HG03280 (cell line): ENCODE measurements at regions not wholly inside any gene's neighbourhood (a gene's known extent, or its start where the extent isn't known, plus 50 kb on each side); places are given as distances from the start of the nearest gene placed in this dataset.
A peak's percentile ranks its signal among the peaks of the same experiment; 100 is the strongest.
"Not testable (repeated sequence)": the region's sequence is repeated elsewhere in the genome, so short reads cannot be mapped to it uniquely, and the experiment has no call there.

ENCODE experiments used
- ATAC-seq: cut with Tn5 transposase; IDR thresholded peaks from one replicate; pipeline ENCODE4 v1.9.1; 2021; ENCODE audit warnings: mild to moderate bottlenecking, moderate library complexity; ENCODE audit not compliant: unreplicated experiment

GRCh38 chr2:12549641-12550040 lies 167.1 kb upstream of the TRIB2 start:
- ATAC-seq: no peak

DNA sequence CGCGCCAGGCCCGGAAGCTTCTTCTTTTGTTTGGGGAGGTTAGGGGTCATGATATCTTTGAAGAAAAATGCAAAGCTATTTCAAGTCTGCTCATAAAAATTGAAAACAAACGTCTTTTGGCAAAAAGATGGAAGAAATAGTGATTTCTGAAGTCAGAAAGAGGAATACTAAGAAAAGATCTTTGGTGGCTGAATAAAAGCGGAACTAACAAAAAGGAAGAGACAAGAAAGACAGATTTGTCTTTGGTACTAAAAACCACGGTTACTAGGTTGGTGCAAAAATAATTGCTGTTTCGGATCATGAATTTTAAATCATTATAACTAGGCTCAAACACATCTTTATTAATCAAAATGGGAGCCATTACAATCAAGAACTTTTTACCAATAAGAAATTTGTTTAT lies 164.6 kb upstream of the TRIB2 start:
- no peak for ATAC-seq

DNA sequence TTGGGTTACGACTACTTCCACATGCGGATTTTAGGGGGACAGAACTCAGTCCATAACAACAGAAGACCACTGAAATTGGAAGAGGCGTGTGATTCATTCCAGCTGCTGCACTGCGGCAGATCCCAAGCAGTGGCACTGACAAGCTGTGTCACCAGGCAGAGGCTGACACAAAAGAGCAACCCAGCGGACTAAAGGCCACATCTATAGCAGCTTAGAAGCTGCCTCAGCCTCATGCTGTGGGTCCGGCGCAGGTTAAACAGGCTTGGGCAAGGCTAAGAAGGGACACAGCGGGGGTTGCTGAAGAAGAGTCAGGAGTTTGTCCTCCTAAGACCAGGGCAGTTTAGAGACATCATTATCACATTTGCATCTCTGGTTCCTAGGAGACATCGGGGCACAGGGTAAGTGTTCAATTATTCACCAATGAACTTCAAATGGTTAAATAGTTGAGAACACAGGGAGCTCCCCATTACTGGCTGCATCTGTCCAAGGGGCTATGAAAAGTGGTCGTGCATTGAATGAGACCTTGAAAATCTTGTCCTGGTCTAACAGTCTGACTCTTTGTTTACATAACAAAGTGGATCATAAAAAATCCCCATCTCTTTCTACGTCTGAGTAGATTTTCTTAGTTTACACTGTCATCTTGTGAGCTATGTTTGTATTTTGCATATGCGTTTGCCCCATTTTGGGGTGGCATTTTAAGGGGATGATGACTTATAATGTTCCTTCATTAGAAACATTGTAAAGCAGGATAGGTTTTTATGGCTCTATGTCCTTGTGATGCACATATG lies 162.3 kb upstream of the TRIB2 start:
- peak; percentile 20 for ATAC-seq

DNA sequence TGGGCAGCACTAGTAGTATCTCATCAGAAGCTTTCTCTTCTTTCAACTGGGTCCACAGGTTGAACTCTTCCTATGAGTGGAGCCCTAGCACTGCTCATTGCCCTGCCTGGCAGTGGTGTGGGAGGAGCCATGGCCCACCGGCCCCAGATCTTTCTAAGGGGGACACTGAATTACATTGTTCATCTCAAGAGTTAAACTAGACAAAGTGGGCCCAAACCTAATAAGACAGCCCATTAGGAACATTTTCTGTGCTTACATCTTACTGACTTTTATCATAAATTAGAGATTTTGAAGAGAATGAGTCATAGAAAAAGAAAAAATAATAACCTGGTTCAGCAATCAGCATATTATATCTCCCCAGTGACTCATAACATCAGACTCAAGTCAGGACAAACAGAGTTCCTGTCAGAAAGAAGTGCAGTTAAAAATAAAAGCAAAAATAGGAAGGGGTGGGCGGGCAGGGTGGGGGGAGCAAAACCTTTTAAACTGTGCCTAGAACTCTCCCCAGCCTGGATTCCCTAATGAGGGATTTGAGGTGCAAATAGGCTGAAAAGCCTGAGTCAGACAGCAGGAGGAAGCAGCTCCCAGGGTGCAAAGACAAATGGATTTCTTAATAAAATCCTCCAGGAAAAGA lies 161.6 kb upstream of the TRIB2 start:
- peak; percentile 47 for ATAC-seq

- ATAC-seq: no peak
Measured at GRCh38 chr2:12556762-12557161, 160.0 kb upstream of the TRIB2 start.

- ATAC-seq: no peak
Measured at GRCh38 chr2:12557688-12558087, 159.0 kb upstream of the TRIB2 start.

DNA sequence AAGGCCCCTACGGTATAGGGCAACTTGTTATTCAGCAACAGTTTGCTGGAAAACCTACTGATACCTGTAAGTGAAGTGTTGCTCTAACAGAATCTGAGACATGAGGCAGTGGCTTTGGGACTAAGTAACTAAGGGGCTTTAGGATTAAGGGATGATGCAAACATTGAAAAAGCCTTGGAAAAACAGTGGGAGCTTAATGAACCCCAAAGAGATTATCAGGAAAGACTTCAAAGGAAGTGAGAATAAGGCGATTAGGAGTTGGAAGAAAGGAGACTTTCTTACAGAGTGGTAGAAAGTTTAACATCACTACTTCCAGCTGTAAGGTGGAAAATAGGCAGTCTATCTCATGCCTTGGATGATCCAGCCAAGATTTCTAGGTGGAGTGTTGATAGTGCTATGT lies 158.2 kb upstream of the TRIB2 start:
- no peak for ATAC-seq

DNA sequence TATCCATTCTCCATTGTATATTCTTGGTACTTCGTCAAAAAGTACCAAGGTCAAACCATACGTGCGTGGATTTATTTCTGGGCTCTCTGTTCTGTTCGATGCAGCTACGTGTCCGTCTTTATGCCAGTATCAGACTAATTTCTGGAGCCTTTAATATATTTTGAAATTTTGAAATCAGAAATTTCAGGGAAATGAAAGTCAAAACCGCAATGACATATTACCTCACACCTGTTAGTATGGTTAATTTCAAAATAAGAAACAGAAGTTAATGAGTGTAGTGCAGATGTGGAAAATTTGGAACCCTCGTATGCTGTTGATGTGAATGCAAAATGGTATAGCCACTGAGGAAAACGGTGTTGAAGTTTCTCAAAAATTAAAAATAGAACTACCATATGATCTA lies 156.1 kb upstream of the TRIB2 start:
- ATAC-seq: peak; percentile 49

DNA sequence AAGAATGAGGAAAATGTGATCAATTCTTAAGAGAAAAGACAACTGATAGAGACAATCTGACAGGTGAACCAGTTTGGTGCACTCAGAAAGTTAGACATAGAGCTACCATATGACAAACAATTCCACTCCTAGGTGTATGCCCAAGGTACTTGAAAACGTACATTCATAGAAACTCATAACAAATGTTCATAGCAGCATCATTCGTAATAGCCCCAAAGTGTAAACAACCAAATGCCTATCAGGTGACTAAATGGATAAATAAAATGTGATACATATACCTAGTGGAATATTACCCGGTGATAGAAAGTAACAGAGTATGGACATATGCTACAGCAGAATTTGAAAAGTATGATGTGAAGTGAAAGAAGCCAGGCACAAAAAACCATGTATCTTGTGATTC lies 149.3 kb upstream of the TRIB2 start:
- ATAC-seq: no peak

- ATAC-seq: not testable (repeated sequence)
Measured at GRCh38 chr2:12569510-12569909, 147.2 kb upstream of the TRIB2 start.

DNA sequence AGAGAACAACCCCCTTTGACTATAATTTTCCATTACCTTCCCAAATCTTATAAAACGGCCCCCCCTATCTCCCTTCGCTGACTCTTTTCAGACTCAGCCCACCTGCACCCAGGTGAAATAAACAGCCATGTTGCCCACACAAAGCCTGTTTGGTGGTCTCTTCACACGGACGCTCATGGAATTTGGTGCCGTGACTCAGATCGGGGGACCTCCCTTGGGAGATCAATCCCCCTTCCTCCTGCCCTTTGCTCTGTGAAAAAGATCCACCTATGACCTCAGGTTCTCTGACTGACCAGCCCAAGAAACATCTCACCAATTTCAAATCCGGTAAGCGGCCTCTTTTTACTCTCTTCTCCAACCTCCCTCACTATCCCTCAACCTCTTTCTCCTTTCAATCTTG lies 146.8 kb upstream of the TRIB2 start:
- ATAC-seq: not testable (repeated sequence)

DNA sequence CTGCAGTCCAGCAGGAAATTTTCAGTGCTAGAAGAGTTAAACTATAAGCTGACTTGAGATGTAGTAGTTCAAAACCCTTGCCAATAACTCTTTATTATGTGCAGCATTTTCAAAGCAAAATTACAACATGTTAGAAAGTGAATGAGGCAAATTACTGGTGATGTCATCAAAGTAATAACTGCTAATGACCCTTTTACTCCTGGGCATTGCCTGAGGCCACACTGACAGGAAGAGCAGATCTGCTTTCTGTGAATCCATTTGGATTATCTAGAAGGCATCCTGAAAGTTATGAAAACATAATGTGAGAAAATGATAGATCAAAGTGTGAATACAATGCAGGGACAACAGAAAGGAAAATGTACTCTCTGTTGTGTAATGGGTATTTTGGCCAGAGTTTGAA lies 139.6 kb upstream of the TRIB2 start:
- no peak for ATAC-seq

DNA sequence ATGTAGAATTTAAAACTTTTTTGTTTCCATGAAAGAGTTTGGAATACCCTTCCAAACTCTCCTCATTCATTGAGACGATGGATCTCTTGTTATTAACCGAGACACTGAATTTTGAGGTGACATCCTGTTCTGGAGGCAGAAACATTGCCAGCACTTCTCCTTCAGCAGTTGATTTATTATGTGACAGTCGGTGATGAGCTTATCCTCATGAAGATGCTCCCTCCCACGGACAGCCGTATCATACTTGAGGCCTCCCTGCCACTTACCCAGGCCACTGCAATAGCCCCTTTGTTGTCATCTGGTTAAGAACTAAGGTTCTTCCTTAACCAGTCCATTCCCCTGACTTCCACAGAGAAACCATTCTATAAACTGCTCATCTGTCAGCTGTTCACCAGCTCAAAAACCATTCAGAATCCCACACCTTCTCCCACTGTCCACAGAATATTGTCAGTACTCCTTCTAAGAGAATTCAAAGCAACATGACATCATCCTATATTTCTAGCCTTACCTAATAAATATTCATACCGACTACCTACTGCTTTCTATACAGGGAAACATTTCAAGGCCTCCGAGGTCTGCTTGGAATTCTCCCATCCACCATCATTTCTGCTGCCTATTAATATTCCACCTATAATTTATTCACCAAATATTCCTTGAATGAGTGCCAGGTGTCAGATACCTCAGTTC lies 139.0 kb upstream of the TRIB2 start:
- no peak for ATAC-seq

DNA sequence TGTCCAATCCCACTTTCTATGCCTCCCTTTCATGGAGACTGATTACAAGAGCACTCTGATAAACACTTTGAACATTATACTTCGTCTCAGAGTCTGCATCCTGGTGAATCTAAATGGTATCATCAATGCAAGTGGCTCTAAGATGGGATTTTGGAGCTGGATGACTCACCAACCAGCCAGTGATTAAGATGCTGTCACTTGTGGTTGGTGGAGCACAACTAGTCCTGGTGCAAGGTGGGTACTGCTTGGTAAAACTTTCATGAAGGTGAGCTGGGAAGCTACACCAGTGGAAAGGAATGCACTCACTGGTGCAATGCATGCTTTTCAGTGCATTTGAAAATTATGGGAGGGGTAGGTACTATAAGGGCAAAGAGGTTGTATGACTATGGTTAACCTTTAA lies 137.7 kb upstream of the TRIB2 start:
- ATAC-seq: no peak

DNA sequence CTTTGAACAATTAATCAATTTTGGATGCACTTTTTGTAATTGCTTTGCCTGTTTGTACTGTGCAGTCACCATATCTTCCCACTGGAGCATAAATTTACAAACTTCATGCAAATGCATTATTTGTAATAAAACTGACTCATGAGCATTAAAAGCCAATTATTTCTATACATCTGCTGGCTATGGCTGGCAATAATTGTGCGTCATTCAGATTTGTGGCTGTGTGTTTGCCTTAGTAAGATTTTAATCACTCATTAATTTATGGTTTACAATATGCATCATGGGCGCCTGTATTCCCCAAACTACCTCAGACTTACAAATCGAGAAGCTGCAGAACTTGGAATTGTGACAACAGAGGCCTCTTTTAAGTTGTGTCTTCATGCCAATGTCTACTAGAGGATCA lies 132.4 kb upstream of the TRIB2 start:
- no peak for ATAC-seq

GRCh38 chr2:12585784-12586183 lies 131.0 kb upstream of the TRIB2 start:
- ATAC-seq: no peak

DNA sequence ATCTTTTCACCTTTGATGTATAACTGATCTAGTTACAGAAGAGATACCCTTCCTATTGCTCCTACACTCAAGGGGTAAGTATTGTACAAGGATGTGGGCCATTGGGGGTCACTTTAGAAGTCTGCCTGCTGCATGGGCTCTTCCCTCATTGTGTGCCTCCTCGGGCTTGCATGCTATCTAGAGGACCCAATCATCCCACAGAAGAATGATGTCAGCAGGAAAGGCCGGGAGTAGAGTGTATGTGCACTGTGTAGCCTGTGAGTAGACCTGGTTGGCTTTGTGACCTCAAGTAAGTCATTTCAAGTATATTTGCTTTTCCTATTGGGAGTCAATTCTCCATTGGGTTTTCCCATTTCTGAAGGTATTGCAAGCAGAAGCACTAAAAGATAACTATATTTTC lies 129.5 kb upstream of the TRIB2 start:
- ATAC-seq: no peak

DNA sequence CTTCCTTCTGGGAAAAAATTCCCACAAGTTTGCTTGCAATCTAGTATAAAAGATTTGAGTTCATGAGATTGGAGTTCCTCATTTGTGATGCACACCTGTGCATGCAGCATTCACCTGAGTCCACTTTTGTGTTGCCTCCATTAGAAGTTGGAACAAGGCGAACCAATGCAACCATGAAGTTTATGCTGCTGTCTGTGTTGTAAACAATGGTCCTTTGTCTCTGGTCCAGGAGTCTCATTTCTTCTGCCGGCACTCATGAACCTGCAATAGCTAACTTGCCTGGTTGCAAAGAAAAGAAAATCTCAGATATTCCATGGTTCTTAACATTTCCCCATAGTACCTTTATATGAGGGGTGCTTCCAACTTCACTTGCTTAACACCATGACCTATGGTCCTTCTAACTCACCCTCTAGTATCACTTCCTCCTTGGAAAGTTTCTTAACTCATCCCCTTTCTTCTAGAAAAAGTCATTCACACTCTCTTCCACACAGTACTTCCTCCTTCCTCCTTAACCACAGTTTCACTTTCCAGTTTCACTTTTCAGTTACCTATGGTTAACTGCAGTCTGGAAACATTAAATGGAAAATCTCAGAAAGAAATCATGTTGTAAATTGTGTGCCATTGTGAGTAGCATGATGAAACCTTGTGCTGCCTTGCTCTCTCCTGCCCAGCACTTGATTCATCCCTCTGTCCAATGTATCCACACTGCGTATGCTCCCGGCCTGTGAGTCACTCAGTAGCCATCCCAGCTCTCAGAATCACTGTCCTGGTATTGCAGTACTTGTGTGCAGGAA lies 128.8 kb upstream of the TRIB2 start:
- ATAC-seq: peak; percentile 75

DNA sequence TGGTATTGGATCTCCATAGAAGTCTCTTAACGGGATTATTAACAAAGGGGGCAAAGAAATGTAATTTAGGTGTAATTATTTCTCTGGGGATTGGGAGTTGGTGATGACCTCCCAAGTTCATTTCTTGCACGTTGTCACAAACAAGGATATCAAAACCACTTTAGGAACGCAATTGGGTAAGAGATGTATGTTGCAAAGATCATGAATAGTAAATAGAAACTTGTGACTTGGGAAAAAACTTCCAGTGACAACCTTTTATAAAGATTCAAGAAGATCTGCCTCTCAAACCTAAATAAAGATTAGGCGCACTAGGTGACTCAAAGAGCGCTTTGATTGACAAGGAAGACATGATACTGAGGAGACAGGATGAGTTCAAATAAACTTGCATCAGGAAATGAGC lies 127.8 kb upstream of the TRIB2 start:
- no peak for ATAC-seq

DNA sequence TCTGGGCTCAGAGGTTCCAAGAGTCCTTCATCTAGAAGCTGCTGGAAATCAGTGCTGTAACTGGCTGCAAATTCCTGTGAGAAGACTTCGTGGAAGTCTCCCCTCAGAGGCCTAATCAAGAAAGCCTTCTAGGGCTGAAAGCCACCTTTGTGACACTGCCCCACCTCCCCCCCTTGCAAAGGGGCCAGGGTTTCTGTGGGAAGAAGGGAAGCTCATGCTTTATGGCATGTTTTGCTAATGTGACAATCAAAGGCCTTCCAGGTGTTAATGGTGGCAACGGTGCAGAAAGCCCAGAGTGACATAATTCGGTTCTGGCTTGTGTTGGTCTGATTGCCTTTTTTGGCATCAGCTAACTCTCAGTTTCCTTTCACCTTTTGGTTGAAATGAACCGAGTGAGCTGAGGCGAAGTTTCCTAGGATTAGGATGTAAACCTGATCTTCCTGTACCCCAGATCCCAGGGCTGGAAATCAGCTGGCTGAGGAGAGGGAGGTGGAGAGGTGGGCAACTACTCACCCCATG lies 126.9 kb upstream of the TRIB2 start:
- no peak for ATAC-seq

DNA sequence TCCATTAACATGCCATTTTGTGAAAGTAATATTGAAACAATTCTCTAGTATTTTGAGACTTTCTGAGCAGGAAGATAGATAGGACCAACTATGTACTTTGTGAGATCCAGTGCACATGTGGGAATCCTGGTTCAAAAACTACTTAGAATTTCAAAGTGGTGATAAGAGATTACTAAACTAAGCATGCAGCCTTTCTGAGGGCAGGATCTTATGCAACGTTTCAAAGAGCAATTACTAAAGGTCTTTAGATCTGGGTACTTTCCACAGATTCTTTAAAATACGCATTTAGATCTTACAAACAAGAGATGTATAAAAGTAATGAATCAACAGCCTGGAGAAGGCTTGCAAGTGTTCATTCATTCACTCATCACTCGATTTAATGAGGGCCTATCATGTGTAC lies 124.4 kb upstream of the TRIB2 start:
- no peak for ATAC-seq
